AG04449 (cell line): ENCODE measurements at regions not wholly inside any gene's neighbourhood (a gene's known extent, or its start where the extent isn't known, plus 50 kb on each side); places are given as distances from the start of the nearest gene placed in this dataset.

Experiments used
- CTCF ChIA-PET: fragments of 350-600 bp; formaldehyde crosslinking; extraction: SDS; loops from one replicate; lab custom pipeline; 2021; ENCODE audit warnings: antibody characterized with exemption; lab: Yijun Ruan, JAX
- POLR2A ChIA-PET: fragments of 400-600, 350-600 bp; formaldehyde crosslinking; extraction: SDS; loops from one replicate; lab custom pipeline; 2020; ENCODE audit warnings: antibody characterized with exemption, inconsistent platforms; lab: Yijun Ruan, JAX
- DNase-seq: peaks from one replicate; pipeline ENCODE4 v3.0.0-alpha.2; 2010; ENCODE audit warnings: low read depth, low spot score
- H3K4me3 ChIP-seq: 2 replicates; pipeline ENCODE4 v1.5.1; 2011; ENCODE audit warnings: low read depth, mild to moderate bottlenecking, control low read depth, low read length
- TF ChIP-seq, protein P1 (sequence below): IDR thresholded peaks from one replicate; pipeline ENCODE4 v1.5.1; 2011; ENCODE audit warnings: mild to moderate bottlenecking, moderate library complexity, low read length, control low read depth, inconsistent platforms; ENCODE audit not compliant: insufficient read depth; ENCODE audit errors: missing control alignments

DNA sequence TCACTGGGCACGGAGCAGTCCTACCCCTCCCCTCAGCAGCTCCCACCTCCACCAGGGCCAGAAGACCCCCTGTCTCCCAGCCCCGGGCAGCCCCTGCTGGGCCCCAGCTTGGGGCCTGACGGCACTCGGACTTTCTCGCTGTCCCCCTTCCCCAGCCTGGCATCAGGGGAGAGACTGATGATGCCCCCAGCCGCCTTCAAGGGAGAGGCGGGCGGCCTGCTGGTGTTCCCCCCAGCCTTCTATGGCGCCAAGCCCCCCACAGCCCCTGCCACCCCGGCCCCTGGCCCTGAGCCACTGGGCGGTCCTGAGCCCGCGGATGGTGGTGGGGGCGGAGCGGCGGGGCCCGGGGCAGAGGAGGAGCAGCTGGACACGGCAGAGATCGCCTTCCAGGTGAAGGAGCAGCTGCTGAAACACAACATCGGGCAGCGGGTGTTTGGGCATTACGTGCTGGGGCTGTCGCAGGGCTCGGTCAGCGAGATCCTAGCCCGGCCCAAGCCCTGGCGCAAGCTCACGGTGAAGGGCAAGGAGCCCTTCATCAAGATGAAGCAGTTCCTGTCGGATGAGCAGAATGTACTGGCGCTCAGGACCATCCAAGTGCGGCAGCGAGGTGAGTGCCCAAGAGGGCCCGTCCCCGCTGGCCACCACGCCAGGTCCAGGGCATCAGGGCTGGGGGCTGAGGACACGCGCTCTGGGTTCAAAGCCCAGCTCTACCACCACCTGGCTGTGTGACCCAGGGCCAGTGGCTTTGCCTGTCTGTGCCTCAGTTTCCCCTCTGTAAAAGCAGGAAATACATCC, 58.6 kb downstream of the PHETA1 start:
- TF ChIP-seq, protein P1, sequence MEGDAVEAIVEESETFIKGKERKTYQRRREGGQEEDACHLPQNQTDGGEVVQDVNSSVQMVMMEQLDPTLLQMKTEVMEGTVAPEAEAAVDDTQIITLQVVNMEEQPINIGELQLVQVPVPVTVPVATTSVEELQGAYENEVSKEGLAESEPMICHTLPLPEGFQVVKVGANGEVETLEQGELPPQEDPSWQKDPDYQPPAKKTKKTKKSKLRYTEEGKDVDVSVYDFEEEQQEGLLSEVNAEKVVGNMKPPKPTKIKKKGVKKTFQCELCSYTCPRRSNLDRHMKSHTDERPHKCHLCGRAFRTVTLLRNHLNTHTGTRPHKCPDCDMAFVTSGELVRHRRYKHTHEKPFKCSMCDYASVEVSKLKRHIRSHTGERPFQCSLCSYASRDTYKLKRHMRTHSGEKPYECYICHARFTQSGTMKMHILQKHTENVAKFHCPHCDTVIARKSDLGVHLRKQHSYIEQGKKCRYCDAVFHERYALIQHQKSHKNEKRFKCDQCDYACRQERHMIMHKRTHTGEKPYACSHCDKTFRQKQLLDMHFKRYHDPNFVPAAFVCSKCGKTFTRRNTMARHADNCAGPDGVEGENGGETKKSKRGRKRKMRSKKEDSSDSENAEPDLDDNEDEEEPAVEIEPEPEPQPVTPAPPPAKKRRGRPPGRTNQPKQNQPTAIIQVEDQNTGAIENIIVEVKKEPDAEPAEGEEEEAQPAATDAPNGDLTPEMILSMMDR, result no peak
- DNase-seq, result no peak
- ChIA-PET CTCF (interaction anchor here (5.4 kb wide), 1 partner anchor 10 kb away, joined by 40 read pairs; no protein-coding TSS in a partner anchor), POLR2A (no interaction called here)
- no peak overlapping the region for H3K4me3 ChIP-seq

- POLR2A ChIA-PET, result no interaction called here
- no peak overlapping the region for H3K4me3 ChIP-seq
- no peak for DNase-seq
- TF ChIP-seq, protein P1, result no peak
- CTCF ChIA-PET, result interaction anchor here (5.4 kb wide), 1 partner anchor 9 kb away, joined by 40 read pairs; no protein-coding TSS in a partner anchor
Measured at GRCh38 chr12:111309584-111309983, 59.3 kb downstream of the PHETA1 start.

DNA sequence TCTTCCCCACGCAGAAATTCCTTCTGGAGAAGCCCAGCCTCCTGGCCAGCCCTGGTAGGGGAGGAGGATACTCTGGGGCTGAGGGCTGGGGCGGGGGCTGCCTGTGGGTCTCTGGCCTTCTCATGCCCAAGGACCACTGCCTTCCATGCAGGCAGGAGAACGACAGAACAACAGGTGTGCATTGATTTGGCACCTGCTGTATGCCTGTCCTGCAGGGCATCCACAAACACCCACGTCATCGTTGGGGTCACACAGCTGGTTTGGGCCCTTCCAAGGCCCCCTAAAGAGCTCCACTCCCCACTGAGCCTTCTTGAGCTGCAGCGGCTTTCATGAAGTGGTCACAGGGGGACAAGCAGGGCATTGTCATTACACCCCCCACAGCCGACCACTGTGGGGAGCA, 60.4 kb downstream of the PHETA1 start:
- TF ChIP-seq, protein P1, result no peak
- ChIA-PET CTCF (interaction anchor here (2.7 kb wide), 1 partner anchor 10 kb away, joined by 17 read pairs; no protein-coding TSS in a partner anchor), POLR2A (no interaction called here)
- H3K4me3 ChIP-seq, result no peak overlapping the region
- DNase-seq, result no peak

DNA sequence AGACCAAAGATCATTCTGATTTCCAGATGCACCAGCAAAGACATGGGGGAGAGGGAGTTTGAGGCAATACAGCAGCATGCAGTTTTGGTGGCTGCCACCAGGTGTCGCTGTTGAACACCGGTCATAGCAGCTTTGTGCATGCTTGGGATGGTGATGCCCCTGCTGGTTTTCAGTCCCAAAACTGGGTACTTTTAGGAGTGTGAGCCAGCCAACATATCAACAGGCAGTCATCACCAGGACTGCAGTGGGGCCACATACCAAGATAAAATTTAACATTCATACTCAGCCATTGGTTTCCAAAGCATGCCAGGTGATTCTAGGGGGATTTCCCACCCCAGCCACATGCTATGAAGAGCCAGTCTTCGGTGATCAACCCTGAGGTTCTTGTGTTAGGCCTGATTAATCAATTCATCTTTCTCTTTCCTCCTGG, 64.2 kb downstream of the PHETA1 start:
- ChIA-PET CTCF (interaction anchor here (1.1 to 1.8 kb wide), 3 partner anchors 8 to 37 kb away, joined by 3 to 8 read pairs (median 5); no protein-coding TSS in a partner anchor), POLR2A (no interaction called here)
- DNase-seq, result no peak
- no peak overlapping the region for H3K4me3 ChIP-seq
- TF ChIP-seq, protein P1, result peak; percentile 54

DNA sequence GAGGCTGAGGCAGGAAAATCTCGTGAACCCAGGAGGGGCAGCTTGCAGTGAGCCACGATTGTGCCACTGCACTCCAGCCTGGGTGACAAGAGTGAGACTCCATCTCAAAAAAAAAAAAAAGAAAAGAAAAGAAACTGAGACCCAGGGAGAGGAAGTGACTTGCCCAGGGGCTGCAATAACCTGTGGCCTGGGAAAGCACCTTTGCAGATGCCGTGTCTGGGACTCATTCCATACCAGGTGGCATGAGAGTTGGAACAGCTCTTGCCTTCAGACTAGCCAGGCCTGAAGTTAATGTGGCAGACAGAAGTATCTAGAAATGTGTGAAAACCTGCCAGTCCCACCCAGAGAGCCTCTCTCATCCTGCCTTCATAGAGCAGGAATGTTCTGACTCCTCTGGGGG, 65.4 kb downstream of the PHETA1 start:
- no peak overlapping the region for H3K4me3 ChIP-seq
- DNase-seq, result no peak
- POLR2A ChIA-PET, result no interaction called here
- TF ChIP-seq, protein P1, result no peak
- CTCF ChIA-PET, result interaction anchor here (1.1 to 1.8 kb wide), 3 partner anchors 9 to 36 kb away, joined by 3 to 8 read pairs (median 5); no protein-coding TSS in a partner anchor
